B cell (primary cell): ENCODE measurements at regions not wholly inside any gene's neighbourhood (a gene's known extent, or its start where the extent isn't known, plus 50 kb on each side); places are given as distances from the start of the nearest gene placed in this dataset.

Experiments
- ATAC-seq: fragments of 200-7000 bp; cut with Tn5 transposase; one replicate; pipeline ENCODE4 v1.10.0; 2021; ENCODE audit warnings: low read depth, mild to moderate bottlenecking, moderate number of reproducible peaks, moderate library complexity
- CTCF ChIA-PET: fragments of 350-600 bp; sonication (Branson Sonifier 250); formaldehyde crosslinking; loops from one replicate; lab custom pipeline; 2021; ENCODE audit warnings: antibody characterized with exemption, inconsistent platforms; lab: Charles Lee
- POLR2A ChIA-PET: fragments of 350-600 bp; sonication (Branson Sonifier 250); formaldehyde crosslinking; loops from one replicate; lab custom pipeline; 2021; ENCODE audit warnings: antibody characterized with exemption; lab: Charles Lee
- DNase-seq: peaks from one replicate; pipeline ENCODE4 v3.0.0; 2013
- H2AFZ ChIP-seq: 2 replicates; pipeline ENCODE4 v1.6.1; 2012; ENCODE audit warnings: mild to moderate bottlenecking, low read depth, low read length; ENCODE audit not compliant: insufficient read depth, poor library complexity, severe bottlenecking
- H3K27ac ChIP-seq, 2 donors: 1 replicate in 1 of 2; 2 replicates in 1 of 2; pipeline ENCODE4 v1.5.1; 2012 to 2013; ENCODE audit warnings: low read length in 2 of 2, mild to moderate bottlenecking in 2 of 2, moderate library complexity in 1 of 2
- H3K27me3 ChIP-seq, 4 experiments: fragments of 200-600 bp in 1 of 4; sonication (generic) in 1 of 4; replicated peaks in 1 of 4; 1 replicate in 2 of 4; 2 replicates in 2 of 4; pipeline versions ENCODE4 v1.6.1 to v1.7.0; 2013 to 2016; ENCODE audit warnings: low read length in 3 of 4, mild to moderate bottlenecking in 2 of 4, mixed read lengths in 1 of 4, moderate library complexity in 1 of 4; ENCODE audit not compliant: insufficient read depth in 4 of 4, control insufficient read depth in 3 of 4; ENCODE audit errors: control extremely low read depth in 1 of 4
- H3K36me3 ChIP-seq, 2 experiments: replicated peaks in 1 of 2; 1 replicate in 1 of 2; 2 replicates in 1 of 2; pipeline versions ENCODE4 v1.6.1 to v1.7.1; 2013; ENCODE audit warnings: low read length in 1 of 2; ENCODE audit not compliant: insufficient read depth in 2 of 2, control insufficient read depth in 1 of 2; ENCODE audit errors: control extremely low read depth in 1 of 2, extremely low read depth in 1 of 2
- H3K4me1 ChIP-seq, 2 donors: fragments of 200-600 bp in 1 of 2; sonication (generic) in 1 of 2; 1 replicate in 1 of 2; 2 replicates in 1 of 2; pipeline versions ENCODE4 v1.5.1 to v1.6.1; 2013 to 2017; ENCODE audit warnings: low read length in 2 of 2; ENCODE audit not compliant: control insufficient read depth in 2 of 2, insufficient read depth in 2 of 2
- H3K4me2 ChIP-seq: replicated peaks from 2 replicates; pipeline ENCODE3; 2012; ENCODE audit warnings: mild to moderate bottlenecking, low read depth, low read length; ENCODE audit not compliant: poor library complexity, severe bottlenecking
- H3K4me3 ChIP-seq, 5 experiments: fragments of 200-600 bp in 1 of 5; sonication (generic) in 1 of 5; 1 replicate in 3 of 5; 2 replicates in 2 of 5; pipeline versions ENCODE4 v1.5.1 to v1.7.0; 2011 to 2016; ENCODE audit warnings: low read length in 4 of 5, mild to moderate bottlenecking in 4 of 5, low read depth in 2 of 5, control low read depth in 1 of 5, moderate library complexity in 1 of 5; ENCODE audit not compliant: insufficient read depth in 1 of 5; ENCODE audit errors: control extremely low read depth in 1 of 5, extremely low read depth in 1 of 5
- H3K79me2 ChIP-seq: fragments of 200-600 bp; sonication (generic); one replicate; pipeline ENCODE4 v1.6.0; 2016; ENCODE audit warnings: low read length; ENCODE audit not compliant: control insufficient read depth, insufficient read depth
- H3K9ac ChIP-seq: fragments of 200-600 bp; sonication (generic); 2 replicates; pipeline ENCODE4 v1.6.1; 2017; ENCODE audit warnings: mild to moderate bottlenecking, low read length, moderate library complexity
- H3K9me3 ChIP-seq, 3 donors: one replicate each; pipeline versions ENCODE4 v1.6.1 to v1.7.1; 2013; ENCODE audit warnings: low read length in 2 of 3; ENCODE audit not compliant: control insufficient read depth in 2 of 3, insufficient read depth in 1 of 3; ENCODE audit errors: control extremely low read depth in 1 of 3
- H4K20me1 ChIP-seq: 2 replicates; pipeline ENCODE4 v1.6.0; 2012; ENCODE audit warnings: mild to moderate bottlenecking, low read length; ENCODE audit not compliant: insufficient read depth, control insufficient read depth, poor library complexity, severe bottlenecking
- H3K27ac Mint-ChIP-seq: one replicate; pipeline ENCODE4 v1.8.0; 2021; ENCODE audit warnings: mixed read lengths
- H3K27me3 Mint-ChIP-seq: one replicate; pipeline ENCODE4 v1.8.0; 2021; ENCODE audit warnings: mixed read lengths
- H3K4me1 Mint-ChIP-seq: one replicate; pipeline ENCODE4 v1.8.0; 2021; ENCODE audit warnings: mixed read lengths
- H3K4me3 Mint-ChIP-seq: one replicate; pipeline ENCODE4 v1.8.0; 2021; ENCODE audit warnings: mixed read lengths
- H3K9me3 Mint-ChIP-seq: one replicate; pipeline ENCODE4 v1.8.0; 2022; ENCODE audit warnings: mixed read lengths; ENCODE audit not compliant: insufficient read depth
- EZH2 ChIP-seq: IDR thresholded peaks from 2 replicates; pipeline ENCODE4 v1.6.1; 2012; ENCODE audit warnings: borderline replicate concordance, low read depth, mild to moderate bottlenecking, moderate library complexity, low read length; ENCODE audit not compliant: insufficient read depth, poor library complexity, severe bottlenecking
- WGBS: methylation state at CpG from one replicate; pipeline ENCODE4 v1.1.5; 2013; ENCODE audit warnings: missing lambda C conversion rate; ENCODE audit not compliant: insufficient coverage; 5-methylcytosine and 5-hydroxymethylcytosine counted together
- intact Hi-C: fragments of 100-400 bp; cut with micrococcal nuclease; formaldehyde crosslinking; loops from one replicate; pipeline ENCODE4 v1.10.0; 2022
- TF ChIP-seq, protein P1 (sequence below): fragments of 200-600 bp; IDR thresholded peaks from one replicate; pipeline ENCODE4 v1.8.0; 2022; ENCODE audit warnings: antibody characterized with exemption, mild to moderate bottlenecking

DNA sequence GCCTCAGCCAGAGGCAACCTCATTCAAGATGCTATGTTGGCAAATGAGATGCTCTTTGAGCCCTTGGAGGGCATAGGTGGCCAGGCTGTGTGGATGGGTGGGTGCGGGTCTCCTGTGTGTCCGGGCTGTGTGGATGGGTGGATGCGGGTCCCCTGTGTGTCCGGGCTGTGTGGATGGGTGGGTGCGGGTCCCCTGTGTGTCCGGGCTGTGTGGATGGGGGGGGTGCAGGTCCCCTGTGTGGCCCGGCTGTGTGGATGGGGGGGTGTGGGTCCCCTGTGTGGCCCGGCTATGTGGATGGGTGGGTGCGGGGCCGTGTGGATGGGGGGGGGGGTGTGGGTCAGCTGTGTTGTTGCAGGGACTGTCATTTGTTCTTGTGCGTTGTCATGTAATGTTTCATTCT lies 136.6 kb upstream of the COL5A1 start:
- intact Hi-C loops, result no loop called here
- no peak overlapping the region for H3K4me3 Mint-ChIP-seq
- TF ChIP-seq, protein P1, sequence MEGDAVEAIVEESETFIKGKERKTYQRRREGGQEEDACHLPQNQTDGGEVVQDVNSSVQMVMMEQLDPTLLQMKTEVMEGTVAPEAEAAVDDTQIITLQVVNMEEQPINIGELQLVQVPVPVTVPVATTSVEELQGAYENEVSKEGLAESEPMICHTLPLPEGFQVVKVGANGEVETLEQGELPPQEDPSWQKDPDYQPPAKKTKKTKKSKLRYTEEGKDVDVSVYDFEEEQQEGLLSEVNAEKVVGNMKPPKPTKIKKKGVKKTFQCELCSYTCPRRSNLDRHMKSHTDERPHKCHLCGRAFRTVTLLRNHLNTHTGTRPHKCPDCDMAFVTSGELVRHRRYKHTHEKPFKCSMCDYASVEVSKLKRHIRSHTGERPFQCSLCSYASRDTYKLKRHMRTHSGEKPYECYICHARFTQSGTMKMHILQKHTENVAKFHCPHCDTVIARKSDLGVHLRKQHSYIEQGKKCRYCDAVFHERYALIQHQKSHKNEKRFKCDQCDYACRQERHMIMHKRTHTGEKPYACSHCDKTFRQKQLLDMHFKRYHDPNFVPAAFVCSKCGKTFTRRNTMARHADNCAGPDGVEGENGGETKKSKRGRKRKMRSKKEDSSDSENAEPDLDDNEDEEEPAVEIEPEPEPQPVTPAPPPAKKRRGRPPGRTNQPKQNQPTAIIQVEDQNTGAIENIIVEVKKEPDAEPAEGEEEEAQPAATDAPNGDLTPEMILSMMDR, result no peak
- TF ChIP-seq EZH2, result no peak
- no peak overlapping the region for H3K9ac ChIP-seq
- WGBS, result 65% methylated on average over 5 of the region's 11 CpGs
- peaks cover 12% of the 10 kb centered on the region for H3K27me3 Mint-ChIP-seq
- no peak overlapping the region for H3K27ac ChIP-seq
- no peak overlapping the region for H3K4me2 ChIP-seq
- H3K79me2 ChIP-seq, result no peaks in the 10 kb centered on the region
- no peak for DNase-seq
- no peaks in the 10 kb centered on the region for H3K4me1 ChIP-seq
- ATAC-seq, result no peak
- peaks cover 0 to 6% (median 0%) of the 10 kb centered on the region in 3 donors for H3K9me3 ChIP-seq
- POLR2A ChIA-PET, result no interaction called here
- H3K27me3 ChIP-seq, result peaks cover 0 to 31% (median 4%) of the 10 kb centered on the region in 4 experiments
- no peaks in the 10 kb centered on the region for H3K9me3 Mint-ChIP-seq
- H2AFZ ChIP-seq, result no peak overlapping the region
- no peak overlapping the region for H3K4me3 ChIP-seq
- H3K36me3 ChIP-seq, result no peaks in the 10 kb centered on the region
- no peak overlapping the region for H3K27ac Mint-ChIP-seq
- H4K20me1 ChIP-seq, result no peaks in the 10 kb centered on the region
- H3K4me1 Mint-ChIP-seq, result no peaks in the 10 kb centered on the region
- CTCF ChIA-PET, result no interaction called here

DNA sequence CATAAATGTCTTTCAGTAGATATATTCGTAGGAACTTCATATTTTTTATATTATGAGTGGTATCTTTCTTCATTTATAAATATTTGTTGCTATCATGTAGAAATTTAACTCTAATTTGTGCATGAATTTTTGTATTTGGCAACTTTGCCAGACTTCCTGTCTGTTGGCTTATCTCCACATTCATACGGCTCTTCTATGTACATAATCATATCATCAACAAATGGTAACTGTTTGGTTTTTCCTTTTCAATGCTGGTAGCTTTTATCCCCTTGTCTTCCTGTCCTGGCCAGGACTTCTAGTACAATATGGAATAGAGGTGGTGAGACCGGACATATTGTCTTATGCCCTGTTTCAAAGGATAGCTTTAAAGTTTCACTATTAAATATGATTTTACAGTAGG lies 132.3 kb upstream of the COL5A1 start:
- Histone ChIP-seq H3K27me3 (peaks cover 0 to 4% (median 0%) of the 10 kb centered on the region in 4 experiments), H3K4me1 (no peaks in the 10 kb centered on the region), H3K9me3 (peaks cover 0 to 2% (median 0%) of the 10 kb centered on the region in 3 donors), H3K27ac (no peak overlapping the region), H4K20me1 (no peaks in the 10 kb centered on the region), H3K9ac (no peak overlapping the region), H3K36me3 (no peaks in the 10 kb centered on the region), H2AFZ (no peak overlapping the region), H3K4me2 (no peak overlapping the region), H3K79me2 (no peaks in the 10 kb centered on the region), H3K4me3 (no peak overlapping the region)
- no peaks in the 10 kb centered on the region for H3K4me1 Mint-ChIP-seq
- intact Hi-C loops, result no loop called here
- peaks cover 18% of the 10 kb centered on the region for H3K27me3 Mint-ChIP-seq
- DNase-seq (no peak), ATAC-seq (no peak)
- ChIA-PET POLR2A (no interaction called here), CTCF (no interaction called here)
- TF ChIP-seq EZH2, result no peak
- TF ChIP-seq, protein P1, result no peak
- WGBS, result no CpG with 5 or more reads among the region's 3 CpGs
- no peak overlapping the region for H3K4me3 Mint-ChIP-seq
- no peak overlapping the region for H3K27ac Mint-ChIP-seq
- H3K9me3 Mint-ChIP-seq, result no peaks in the 10 kb centered on the region
